NB4 (cell line): ENCODE measurements at regions not wholly inside any gene's neighbourhood (a gene's known extent, or its start where the extent isn't known, plus 50 kb on each side); places are given as distances from the start of the nearest gene placed in this dataset.

ENCODE experiments used
- MYC ChIP-seq: IDR thresholded peaks from 2 replicates; pipeline ENCODE4 v1.6.1; 2011; ENCODE audit warnings: low read depth, low read length
- POLR2A ChIP-seq: IDR thresholded peaks from 2 replicates; pipeline ENCODE4 v1.6.1; 2011; ENCODE audit warnings: mild to moderate bottlenecking; ENCODE audit not compliant: insufficient read length; ENCODE audit errors: extremely low read depth
- TF ChIP-seq, protein P1 (sequence below): IDR thresholded peaks from one replicate; pipeline ENCODE4 v1.5.1; 2012; ENCODE audit warnings: low read depth, low read length
- TF ChIP-seq, protein P2 (sequence below): IDR thresholded peaks from 2 replicates; pipeline ENCODE4 v1.6.1; 2011; ENCODE audit warnings: low read depth, low read length

DNA sequence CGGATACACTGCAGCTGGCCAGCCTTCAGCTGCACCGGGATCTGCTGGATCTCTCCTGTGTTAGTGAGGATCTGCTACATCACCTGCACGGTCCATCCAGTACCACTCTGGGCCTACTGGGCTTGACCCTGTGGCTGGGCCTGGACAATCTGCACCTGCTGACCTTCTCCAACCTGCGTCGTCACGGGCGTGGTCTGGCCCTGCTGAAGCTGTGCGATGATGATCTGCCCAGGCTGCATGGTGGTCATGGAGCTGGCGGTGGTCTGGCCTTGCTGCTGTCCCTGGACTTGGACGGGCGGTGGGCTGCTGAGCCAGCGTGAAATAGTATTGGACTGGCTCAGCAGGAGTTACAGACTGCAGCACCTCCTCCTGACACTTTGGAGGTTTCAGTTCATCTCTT, 137.1 kb upstream of the GAS1 start:
- TF ChIP-seq, protein P1, sequence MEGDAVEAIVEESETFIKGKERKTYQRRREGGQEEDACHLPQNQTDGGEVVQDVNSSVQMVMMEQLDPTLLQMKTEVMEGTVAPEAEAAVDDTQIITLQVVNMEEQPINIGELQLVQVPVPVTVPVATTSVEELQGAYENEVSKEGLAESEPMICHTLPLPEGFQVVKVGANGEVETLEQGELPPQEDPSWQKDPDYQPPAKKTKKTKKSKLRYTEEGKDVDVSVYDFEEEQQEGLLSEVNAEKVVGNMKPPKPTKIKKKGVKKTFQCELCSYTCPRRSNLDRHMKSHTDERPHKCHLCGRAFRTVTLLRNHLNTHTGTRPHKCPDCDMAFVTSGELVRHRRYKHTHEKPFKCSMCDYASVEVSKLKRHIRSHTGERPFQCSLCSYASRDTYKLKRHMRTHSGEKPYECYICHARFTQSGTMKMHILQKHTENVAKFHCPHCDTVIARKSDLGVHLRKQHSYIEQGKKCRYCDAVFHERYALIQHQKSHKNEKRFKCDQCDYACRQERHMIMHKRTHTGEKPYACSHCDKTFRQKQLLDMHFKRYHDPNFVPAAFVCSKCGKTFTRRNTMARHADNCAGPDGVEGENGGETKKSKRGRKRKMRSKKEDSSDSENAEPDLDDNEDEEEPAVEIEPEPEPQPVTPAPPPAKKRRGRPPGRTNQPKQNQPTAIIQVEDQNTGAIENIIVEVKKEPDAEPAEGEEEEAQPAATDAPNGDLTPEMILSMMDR = no peak
- TF ChIP-seq POLR2A = no peak
- TF ChIP-seq, protein P2, sequence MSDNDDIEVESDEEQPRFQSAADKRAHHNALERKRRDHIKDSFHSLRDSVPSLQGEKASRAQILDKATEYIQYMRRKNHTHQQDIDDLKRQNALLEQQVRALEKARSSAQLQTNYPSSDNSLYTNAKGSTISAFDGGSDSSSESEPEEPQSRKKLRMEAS = no peak
- no peak for TF ChIP-seq MYC
